H7 (cell line): ENCODE measurements at regions not wholly inside any gene's neighbourhood (a gene's known extent, or its start where the extent isn't known, plus 50 kb on each side); places are given as distances from the start of the nearest gene placed in this dataset.
"Not testable (repeated sequence)": the region's sequence is repeated elsewhere in the genome, so short reads cannot be mapped to it uniquely, and the experiment has no call there.

Source experiments
- DNase-seq: peaks from one replicate; pipeline ENCODE4 v3.0.0; 2012
- H3K27me3 ChIP-seq: 2 replicates; pipeline ENCODE4 v1.6.0; 2011; ENCODE audit warnings: mild to moderate bottlenecking, low read length; ENCODE audit not compliant: control insufficient read depth, insufficient read depth
- H3K36me3 ChIP-seq: replicated peaks from 2 replicates; pipeline ENCODE4 v1.5.1; 2011; ENCODE audit warnings: low read length; ENCODE audit not compliant: control insufficient read depth, insufficient read depth
- H3K4me3 ChIP-seq: 2 replicates; pipeline ENCODE4 v1.5.1; 2011; ENCODE audit warnings: low read depth, mild to moderate bottlenecking, control low read depth, low read length, moderate library complexity; ENCODE audit not compliant: insufficient read depth

DNA sequence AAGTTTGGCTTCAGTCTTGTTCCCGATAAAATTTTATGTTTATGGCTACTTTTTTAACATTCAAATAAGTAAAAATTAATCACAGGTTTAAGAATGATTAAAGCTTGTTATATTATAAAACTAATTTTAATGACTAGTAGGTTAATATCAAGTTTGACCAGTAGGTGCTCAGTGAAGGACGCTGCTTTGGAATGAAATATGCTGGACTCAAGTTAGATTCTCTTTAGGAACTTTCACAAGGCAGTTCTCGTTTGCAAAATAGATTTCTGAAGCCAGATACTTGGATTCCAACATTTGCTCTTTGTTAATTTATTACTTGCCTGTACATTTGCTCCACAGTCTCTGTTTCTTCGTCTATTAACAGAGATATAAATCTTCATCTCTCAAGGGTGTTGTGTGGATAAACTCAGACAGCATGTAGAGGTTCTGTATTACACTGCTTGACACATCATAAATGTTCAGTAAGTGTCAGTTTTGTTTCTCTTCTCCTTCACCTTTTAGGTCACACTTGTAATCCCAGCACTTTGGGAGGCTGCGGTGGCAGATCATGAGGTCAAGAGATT is 432.8 kb upstream of the CHRM3 start:
- H3K36me3 ChIP-seq: no peaks in the 10 kb centered on the region
- H3K4me3 ChIP-seq: no peak overlapping the region
- no peaks in the 10 kb centered on the region for H3K27me3 ChIP-seq
- no peak for DNase-seq

- peak; percentile 33 for DNase-seq
- no peaks in the 10 kb centered on the region for H3K27me3 ChIP-seq
Observed at GRCh38 chr1:238951809-238952208, 434.6 kb upstream of the CHRM3 start.

GRCh38 chr1:238950784-238951183 is 435.6 kb upstream of the CHRM3 start:
- Histone ChIP-seq H3K36me3 (no peaks in the 10 kb centered on the region), H3K4me3 (no peak overlapping the region), H3K27me3 (no peaks in the 10 kb centered on the region)
- no peak for DNase-seq

More at GRCh38 chr1:238951809-238952208, 434.6 kb upstream of the CHRM3 start:
- Histone ChIP-seq H3K4me3 (no peak overlapping the region), H3K36me3 (no peaks in the 10 kb centered on the region)

DNA sequence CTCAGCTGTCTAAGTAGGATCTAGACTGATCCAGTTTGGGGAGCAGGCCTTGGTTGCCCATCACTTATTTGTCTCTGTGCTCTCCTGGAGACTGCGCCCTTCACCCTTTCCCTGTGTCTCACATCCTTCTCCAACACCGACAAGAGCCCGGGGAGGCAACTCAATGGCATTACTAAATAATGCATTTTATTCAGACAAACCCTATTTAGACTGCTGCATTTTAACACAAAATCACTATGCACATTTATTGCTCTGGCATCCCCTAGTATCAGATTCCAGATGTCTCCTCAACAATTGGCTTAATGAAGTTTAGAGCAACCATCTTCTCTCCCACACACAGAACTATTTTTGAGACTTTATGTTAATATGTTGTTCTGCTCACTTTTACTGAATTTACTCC is 436.4 kb upstream of the CHRM3 start:
- Histone ChIP-seq H3K36me3 (no peaks in the 10 kb centered on the region), H3K4me3 (no peak overlapping the region), H3K27me3 (no peaks in the 10 kb centered on the region)
- DNase-seq: no peak

- no peak for DNase-seq
- Histone ChIP-seq H3K4me3 (no peak overlapping the region), H3K36me3 (no peaks in the 10 kb centered on the region), H3K27me3 (no peaks in the 10 kb centered on the region)
Observed at GRCh38 chr1:238944028-238944427, 442.3 kb upstream of the CHRM3 start.

DNA sequence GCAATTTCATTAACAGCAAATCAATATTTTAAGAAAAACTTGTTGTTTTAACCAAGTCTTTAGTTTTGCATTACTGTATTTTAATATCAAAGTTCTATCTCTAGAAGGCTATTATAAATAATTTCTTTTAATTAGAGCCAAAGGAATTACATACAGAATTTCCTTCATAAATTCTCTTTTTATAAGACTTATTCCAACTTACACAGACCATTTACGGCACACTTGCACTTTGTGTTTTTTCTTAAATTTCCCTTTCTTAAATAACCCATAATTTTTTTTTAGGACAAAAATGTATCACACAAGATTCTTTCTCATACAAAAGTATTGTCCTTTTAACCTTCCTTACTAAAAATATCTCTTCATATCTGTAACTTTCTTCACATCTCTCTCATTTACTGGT is 458.5 kb upstream of the CHRM3 start:
- Histone ChIP-seq H3K36me3 (no peaks in the 10 kb centered on the region; the same call in 1 of the 2 replicates), H3K4me3 (no peak overlapping the region), H3K27me3 (no peaks in the 10 kb centered on the region)
- no peak for DNase-seq

- no peaks in the 10 kb centered on the region for H3K27me3 ChIP-seq
- H3K36me3 ChIP-seq: no peaks in the 10 kb centered on the region
- no peak overlapping the region for H3K4me3 ChIP-seq
- no peak for DNase-seq
Observed at GRCh38 chr1:238916828-238917227, 469.5 kb upstream of the CHRM3 start.

DNA sequence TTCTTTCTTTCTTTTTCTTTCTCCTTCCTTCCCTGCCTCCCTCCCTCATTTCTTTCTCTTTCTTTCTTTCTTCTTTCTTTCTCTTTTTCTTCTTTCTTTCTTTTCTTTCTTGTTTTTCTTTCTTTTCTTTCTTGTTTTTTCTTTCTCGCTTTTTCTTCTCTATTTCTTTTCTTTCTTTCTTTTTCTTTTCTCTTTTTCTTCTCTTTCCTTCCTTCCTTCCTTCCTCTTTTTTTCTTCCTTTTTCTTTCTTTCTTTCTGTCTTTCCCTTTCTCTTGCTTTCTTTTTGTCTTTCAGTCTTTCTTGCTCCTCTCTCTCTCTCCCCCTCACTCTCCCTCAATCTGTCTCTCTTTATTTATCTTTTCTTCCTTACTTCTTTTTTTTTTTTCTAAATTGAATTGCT is 472.0 kb upstream of the CHRM3 start:
- DNase-seq: no peak
- no peak overlapping the region for H3K4me3 ChIP-seq
- no peaks in the 10 kb centered on the region for H3K27me3 ChIP-seq
- no peaks in the 10 kb centered on the region for H3K36me3 ChIP-seq

DNA sequence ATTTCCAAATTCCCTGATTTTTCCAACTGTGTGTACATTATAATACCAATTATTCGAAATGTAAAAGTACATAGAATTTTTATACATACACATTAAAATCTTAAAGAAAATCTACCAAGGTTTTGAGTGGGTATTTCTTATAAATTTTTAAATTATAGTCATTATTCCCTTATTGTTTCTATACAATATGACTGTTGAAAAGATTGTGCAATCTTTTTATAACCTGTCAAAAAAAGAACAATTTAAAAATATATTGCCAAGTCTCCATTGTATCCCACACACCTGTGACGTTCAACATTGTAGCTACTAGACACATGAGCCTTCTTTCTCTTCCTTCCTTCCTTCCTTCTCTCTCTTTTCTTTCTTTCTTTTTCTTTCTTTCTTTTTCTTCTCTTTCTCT is 473.2 kb upstream of the CHRM3 start:
- no peak for DNase-seq
- no peaks in the 10 kb centered on the region for H3K36me3 ChIP-seq
- H3K27me3 ChIP-seq: no peaks in the 10 kb centered on the region
- H3K4me3 ChIP-seq: no peak overlapping the region

DNA sequence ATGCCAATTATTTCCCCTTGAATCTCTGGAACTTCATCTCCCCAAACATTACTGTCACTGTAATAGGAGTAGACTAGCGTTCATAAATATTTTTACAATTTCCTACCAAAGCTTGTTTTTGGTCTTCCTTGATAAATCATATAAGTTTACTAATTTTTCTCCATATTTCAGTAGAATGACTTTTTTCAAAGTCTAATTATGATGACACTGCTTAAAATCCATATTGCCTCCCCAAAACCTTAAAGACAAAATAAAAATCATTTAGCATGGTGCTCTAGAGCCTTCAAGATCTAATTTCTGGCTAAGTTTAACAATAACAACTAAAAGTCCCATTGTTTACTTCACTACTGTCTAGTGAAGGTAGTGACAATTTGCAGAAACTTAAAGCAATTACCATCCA is 474.2 kb upstream of the CHRM3 start:
- Histone ChIP-seq H3K4me3 (no peak overlapping the region), H3K27me3 (no peaks in the 10 kb centered on the region), H3K36me3 (no peaks in the 10 kb centered on the region)
- DNase-seq: no peak

GRCh38 chr1:238902752-238903151 is 483.6 kb upstream of the CHRM3 start:
- H3K27me3 ChIP-seq, DNase-seq, H3K4me3 ChIP-seq, H3K36me3 ChIP-seq: not testable (repeated sequence)

GRCh38 chr1:238900334-238900865 is 486.0 kb upstream of the CHRM3 start:
- H3K4me3 ChIP-seq: no peak overlapping the region
- no peaks in the 10 kb centered on the region for H3K27me3 ChIP-seq
- no peaks in the 10 kb centered on the region for H3K36me3 ChIP-seq
- no peak for DNase-seq

DNA sequence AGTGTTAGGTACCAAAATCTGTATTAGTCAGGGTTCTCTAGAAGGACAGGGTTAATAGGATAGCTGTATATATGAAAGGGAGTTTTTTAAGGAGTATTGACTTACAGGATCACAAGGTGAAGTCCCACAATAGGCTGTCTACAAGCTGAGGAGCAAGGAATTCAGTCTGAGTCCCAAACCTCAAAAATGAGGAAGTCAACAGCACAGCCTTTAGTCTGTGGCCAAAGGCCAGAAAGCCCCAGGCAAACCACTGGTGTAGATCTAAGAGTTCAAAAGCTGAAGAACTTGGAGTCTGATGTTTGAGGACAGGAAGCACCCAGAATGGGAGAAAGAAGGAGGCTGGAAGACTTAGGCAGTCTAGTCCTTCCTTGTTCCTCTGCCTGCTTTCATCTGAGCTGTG is 487.5 kb upstream of the CHRM3 start:
- Histone ChIP-seq H3K36me3 (no peaks in the 10 kb centered on the region), H3K4me3 (no peak overlapping the region), H3K27me3 (no peaks in the 10 kb centered on the region)
- no peak for DNase-seq

DNA sequence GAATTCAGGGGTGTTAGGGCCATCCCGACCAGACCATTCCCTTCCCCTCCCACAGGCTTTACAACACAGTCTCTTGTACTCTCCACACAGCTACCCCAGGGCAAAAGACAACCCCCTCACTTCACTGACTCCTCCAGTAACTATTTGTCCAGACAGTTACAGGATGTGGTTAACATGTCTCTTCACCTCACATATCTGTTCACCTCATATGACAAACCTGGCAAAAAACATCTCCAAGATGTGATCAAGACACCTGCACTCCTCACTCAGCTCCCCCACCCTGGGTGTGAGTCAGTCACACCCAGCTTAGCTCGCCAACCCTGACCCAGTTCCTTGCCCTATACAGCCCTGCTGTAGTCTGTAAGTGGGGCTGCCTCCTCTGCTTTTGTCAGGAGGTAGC is 490.5 kb upstream of the CHRM3 start:
- H3K36me3 ChIP-seq: no peaks in the 10 kb centered on the region
- no peak for DNase-seq
- H3K27me3 ChIP-seq: no peaks in the 10 kb centered on the region
- H3K4me3 ChIP-seq: no peak overlapping the region

GRCh38 chr1:238892612-238893011 is 493.8 kb upstream of the CHRM3 start:
- Histone ChIP-seq H3K27me3 (no peaks in the 10 kb centered on the region), H3K36me3 (no peaks in the 10 kb centered on the region), H3K4me3 (no peak overlapping the region)
- DNase-seq: no peak
